ENCODE measurements at regions not wholly inside any gene's neighbourhood (a gene's known extent, or its start where the extent isn't known, plus 50 kb on each side); places are given as distances from the start of the nearest gene placed in this dataset.

DNA sequence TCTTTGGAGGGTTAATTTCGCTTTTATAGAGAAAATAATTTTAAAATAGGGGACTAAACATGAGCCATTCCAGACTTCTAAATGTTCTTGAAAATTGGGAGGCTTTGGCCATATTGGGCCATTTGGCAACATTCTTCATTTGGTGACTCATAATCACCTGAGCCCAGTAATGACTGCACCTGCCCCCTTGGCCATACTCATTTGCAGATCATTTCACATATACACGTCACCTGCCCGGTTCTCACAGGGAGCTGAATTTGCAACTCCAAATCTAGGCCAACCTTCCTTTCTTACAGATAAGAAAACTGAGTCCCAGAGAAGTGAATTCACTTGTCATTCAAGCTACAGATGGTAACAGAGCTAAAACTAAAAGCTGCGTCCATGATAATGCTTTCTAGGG lies 289.7 kb downstream of the EPHA4 start:
- TF ChIP-seq, protein P1, sequence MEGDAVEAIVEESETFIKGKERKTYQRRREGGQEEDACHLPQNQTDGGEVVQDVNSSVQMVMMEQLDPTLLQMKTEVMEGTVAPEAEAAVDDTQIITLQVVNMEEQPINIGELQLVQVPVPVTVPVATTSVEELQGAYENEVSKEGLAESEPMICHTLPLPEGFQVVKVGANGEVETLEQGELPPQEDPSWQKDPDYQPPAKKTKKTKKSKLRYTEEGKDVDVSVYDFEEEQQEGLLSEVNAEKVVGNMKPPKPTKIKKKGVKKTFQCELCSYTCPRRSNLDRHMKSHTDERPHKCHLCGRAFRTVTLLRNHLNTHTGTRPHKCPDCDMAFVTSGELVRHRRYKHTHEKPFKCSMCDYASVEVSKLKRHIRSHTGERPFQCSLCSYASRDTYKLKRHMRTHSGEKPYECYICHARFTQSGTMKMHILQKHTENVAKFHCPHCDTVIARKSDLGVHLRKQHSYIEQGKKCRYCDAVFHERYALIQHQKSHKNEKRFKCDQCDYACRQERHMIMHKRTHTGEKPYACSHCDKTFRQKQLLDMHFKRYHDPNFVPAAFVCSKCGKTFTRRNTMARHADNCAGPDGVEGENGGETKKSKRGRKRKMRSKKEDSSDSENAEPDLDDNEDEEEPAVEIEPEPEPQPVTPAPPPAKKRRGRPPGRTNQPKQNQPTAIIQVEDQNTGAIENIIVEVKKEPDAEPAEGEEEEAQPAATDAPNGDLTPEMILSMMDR (IDR thresholded peaks at IDR 0.05) = no peak
- TF ChIP-seq POLR2A (IDR thresholded peaks at IDR 0.05) = no peak
